Retinal pigment epithelial cell (primary cell): ENCODE measurements at regions not wholly inside any gene's neighbourhood (a gene's known extent, or its start where the extent isn't known, plus 50 kb on each side); places are given as distances from the start of the nearest gene placed in this dataset.

Experiments used
- DNase-seq: peaks from one replicate; pipeline ENCODE4 v3.0.0-alpha.2; 2010; ENCODE audit warnings: low read depth
- H3K4me3 ChIP-seq: 2 replicates; pipeline ENCODE4 v1.5.1; 2011; ENCODE audit warnings: mild to moderate bottlenecking, low read length, control low read depth, moderate library complexity
- CTCF ChIP-seq: conservative IDR thresholded peaks from 2 replicates; pipeline ENCODE4 v1.5.1; 2011; ENCODE audit warnings: low read depth, low read length, control low read depth, inconsistent platforms

GRCh38 chr5:96602776-96603175 is 59.4 kb upstream of the CAST start:
- no peak overlapping the region for H3K4me3 ChIP-seq
- no peak for DNase-seq
- TF ChIP-seq CTCF: no peak

GRCh38 chr5:96605144-96605837 is 56.9 kb upstream of the CAST start:
- no peak for DNase-seq
- no peak for TF ChIP-seq CTCF
- no peak overlapping the region for H3K4me3 ChIP-seq

- H3K4me3 ChIP-seq: no peak overlapping the region
- no peak for DNase-seq
- no peak for TF ChIP-seq CTCF
These were observed 52.8 kb upstream of the CAST start for GRCh38 chr5:96609369-96609768.

- no peak overlapping the region for H3K4me3 ChIP-seq
- DNase-seq: peak; percentile 54
- TF ChIP-seq CTCF: no peak
These were observed 51.4 kb upstream of the CAST start for GRCh38 chr5:96610747-96611146.

- no peak for TF ChIP-seq CTCF
- DNase-seq: no peak
- H3K4me3 ChIP-seq: no peak overlapping the region
These were observed 50.2 kb upstream of the CAST start for GRCh38 chr5:96611946-96612345.
